HG03064 (cell line): ENCODE measurements at regions not wholly inside any gene's neighbourhood (a gene's known extent, or its start where the extent isn't known, plus 50 kb on each side); places are given as distances from the start of the nearest gene placed in this dataset.
"Not testable (repeated sequence)": the region's sequence is repeated elsewhere in the genome, so short reads cannot be mapped to it uniquely, and the experiment has no call there.

Source experiments
- ATAC-seq: cut with Tn5 transposase; IDR thresholded peaks from one replicate; pipeline ENCODE4 v1.9.1; 2021; ENCODE audit warnings: low read depth; ENCODE audit not compliant: unreplicated experiment

- ATAC-seq = no peak
These were observed 103.0 kb upstream of the NUDT6 start for GRCh38 chr4:123025398-123025797.

- ATAC-seq = not testable (repeated sequence)
These were observed 103.6 kb upstream of the NUDT6 start for GRCh38 chr4:123026015-123026414.

- ATAC-seq = no peak
These were observed 109.3 kb upstream of the NUDT6 start for GRCh38 chr4:123031664-123032063.

- ATAC-seq = no peak
These were observed 111.6 kb upstream of the NUDT6 start for GRCh38 chr4:123034023-123034422.

- no peak for ATAC-seq
These were observed 112.8 kb upstream of the NUDT6 start for GRCh38 chr4:123035239-123035638.

GRCh38 chr4:123037804-123038203 is 115.4 kb upstream of the NUDT6 start:
- ATAC-seq = no peak

- no peak for ATAC-seq
These were observed 119.7 kb upstream of the NUDT6 start for GRCh38 chr4:123042095-123042494.

GRCh38 chr4:123043013-123043412 is 120.6 kb upstream of the NUDT6 start:
- ATAC-seq = no peak

- no peak for ATAC-seq
These were observed 121.5 kb upstream of the NUDT6 start for GRCh38 chr4:123043793-123044425.

- ATAC-seq = no peak
These were observed 123.7 kb upstream of the NUDT6 start for GRCh38 chr4:123046096-123046495.

- no peak for ATAC-seq
These were observed 127.6 kb upstream of the NUDT6 start for GRCh38 chr4:123050018-123050417.

GRCh38 chr4:123052007-123052406 is 129.6 kb upstream of the NUDT6 start:
- ATAC-seq = no peak

GRCh38 chr4:123055943-123056342 is 133.5 kb upstream of the NUDT6 start:
- no peak for ATAC-seq

- ATAC-seq = no peak
These were observed 137.8 kb upstream of the NUDT6 start for GRCh38 chr4:123060039-123060770.

- no peak for ATAC-seq
These were observed 142.0 kb upstream of the NUDT6 start for GRCh38 chr4:123064390-123064789.

GRCh38 chr4:123068081-123068480 is 145.7 kb upstream of the NUDT6 start:
- no peak for ATAC-seq

- ATAC-seq = no peak
These were observed 149.7 kb upstream of the NUDT6 start for GRCh38 chr4:123072060-123072459.

GRCh38 chr4:123073650-123074049 is 151.3 kb upstream of the NUDT6 start:
- ATAC-seq = no peak

- ATAC-seq = no peak
These were observed 154.9 kb upstream of the NUDT6 start for GRCh38 chr4:123077330-123077729.

GRCh38 chr4:123081971-123082370 is 159.6 kb upstream of the NUDT6 start:
- ATAC-seq = no peak

GRCh38 chr4:123083646-123084045 is 161.2 kb upstream of the NUDT6 start:
- no peak for ATAC-seq

- no peak for ATAC-seq
These were observed 166.1 kb upstream of the NUDT6 start for GRCh38 chr4:123088501-123088900.
